Stomach (tissue), 4 donors: ENCODE measurements at regions not wholly inside any gene's neighbourhood (a gene's known extent, or its start where the extent isn't known, plus 50 kb on each side); places are given as distances from the start of the nearest gene placed in this dataset.

ENCODE experiments used
- CTCF ChIP-seq, 7 experiments: fragments of 450-650 bp in 4 of 7; fragments of 200-600 bp in 3 of 7; sonication (generic) in 3 of 7; IDR thresholded peaks; one replicate each; pipeline ENCODE4 v1.5.1; 2016 to 2019; ENCODE audit warnings: antibody characterized with exemption in 7 of 7, control low read depth in 2 of 7, mild to moderate bottlenecking in 1 of 7
- POLR2A ChIP-seq, 4 donors: fragments of 450-650 bp; IDR thresholded peaks; one replicate each; pipeline ENCODE4 v1.6.1; 2016; ENCODE audit warnings: antibody characterized with exemption in 4 of 4, control low read depth in 2 of 4, mild to moderate bottlenecking in 1 of 4, moderate library complexity in 1 of 4
- POLR2AphosphoS5 ChIP-seq, 3 donors: sonication (generic); formaldehyde crosslinking; IDR thresholded peaks; one replicate each; pipeline ENCODE4 v1.6.1; 2016; ENCODE audit warnings: antibody characterized with exemption in 3 of 3

- TF ChIP-seq CTCF (IDR thresholded peaks at IDR 0.05): no peak
- no peak for TF ChIP-seq POLR2A (IDR thresholded peaks at IDR 0.05)
- TF ChIP-seq POLR2AphosphoS5 (IDR thresholded peaks at IDR 0.05): no peak
Observed at GRCh38 chr2:145653553-145653952, 1133.6 kb upstream of the ZEB2 start.
